ENCODE measurements at regions not wholly inside any gene's neighbourhood (a gene's known extent, or its start where the extent isn't known, plus 50 kb on each side); places are given as distances from the start of the nearest gene placed in this dataset.
"Not testable (repeated sequence)": the region's sequence is repeated elsewhere in the genome, so short reads cannot be mapped to it uniquely, and the experiment has no call there.

DNA sequence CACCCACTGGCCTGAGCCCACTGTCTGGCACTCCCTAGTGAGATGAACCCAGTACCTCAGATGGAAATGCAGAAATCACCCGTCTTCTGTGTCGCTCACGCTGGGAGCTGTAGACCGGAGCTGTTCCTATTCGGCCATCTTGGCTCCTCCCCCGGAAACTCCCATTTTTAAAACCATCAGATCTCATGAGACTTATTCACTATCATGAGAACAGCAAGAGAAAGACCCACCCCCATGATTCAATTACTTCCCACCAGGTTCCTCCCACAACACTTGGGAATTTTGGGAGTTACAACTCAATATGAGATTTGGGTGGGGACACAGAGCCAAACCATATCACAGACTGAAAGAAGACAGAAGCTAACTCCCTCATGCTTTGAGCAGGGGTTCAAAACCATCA is 134.5 kb downstream of the SLC39A8 start:
- H3K4me3 ChIP-seq (ENCODE audit: insufficient read depth, low read depth, low read length); H4K20me1 ChIP-seq (ENCODE audit: insufficient read depth, low read length); H3K9ac ChIP-seq (ENCODE audit: low read length); FAIRE-seq; H3K79me2 ChIP-seq (ENCODE audit: insufficient read depth, low read length); H3K9me3 ChIP-seq (ENCODE audit: insufficient read depth, low read depth, low read length); H3K27me3 ChIP-seq (ENCODE audit: insufficient read depth, low read length); H3K4me2 ChIP-seq (ENCODE audit: low read length); H3K36me3 Mint-ChIP-seq (ENCODE audit: low read depth, unreplicated experiment); H3K9me3 Mint-ChIP-seq (ENCODE audit: unreplicated experiment); H2AFZ ChIP-seq (ENCODE audit: low read depth, low read length); H3K36me3 ChIP-seq (ENCODE audit: insufficient read depth, low read length); H3K27ac ChIP-seq (ENCODE audit: low read depth, low read length); DNase-seq (ENCODE audit: low read depth); H3K4me3 Mint-ChIP-seq (ENCODE audit: unreplicated experiment); H3K4me1 ChIP-seq (ENCODE audit: insufficient read depth, low read length); H3K27ac Mint-ChIP-seq (ENCODE audit: unreplicated experiment); H3K4me1 Mint-ChIP-seq (ENCODE audit: low read depth, unreplicated experiment); H3K27me3 Mint-ChIP-seq (ENCODE audit: low read depth, unreplicated experiment): not testable (repeated sequence)

DNA sequence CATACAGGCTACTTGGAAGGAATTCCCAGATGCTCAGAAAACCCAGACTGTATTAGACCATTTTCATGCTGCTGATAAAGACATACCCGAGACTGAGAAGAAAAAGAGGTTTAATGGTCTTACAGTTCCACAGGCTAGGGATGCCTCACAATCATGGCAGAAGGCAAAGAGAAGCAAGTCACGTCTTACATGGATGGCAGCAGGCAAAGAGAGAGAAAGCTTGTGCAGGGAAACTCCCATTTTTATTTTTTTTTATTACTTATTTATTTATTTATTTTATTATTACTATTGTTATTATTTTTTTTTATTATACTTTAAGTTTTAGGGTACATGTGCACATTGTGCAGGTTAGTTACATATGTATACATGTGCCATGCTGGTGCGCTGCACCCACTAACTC is 140.6 kb downstream of the SLC39A8 start:
- H3K4me3 Mint-ChIP-seq (ENCODE audit: unreplicated experiment); H3K79me2 ChIP-seq (ENCODE audit: insufficient read depth, low read length); H3K36me3 Mint-ChIP-seq (ENCODE audit: low read depth, unreplicated experiment); H3K36me3 ChIP-seq (ENCODE audit: insufficient read depth, low read length); H3K27ac ChIP-seq (ENCODE audit: low read depth, low read length); FAIRE-seq; DNase-seq (ENCODE audit: low read depth); H3K27me3 Mint-ChIP-seq (ENCODE audit: low read depth, unreplicated experiment); H3K4me2 ChIP-seq (ENCODE audit: low read length); H2AFZ ChIP-seq (ENCODE audit: low read depth, low read length); H3K4me1 ChIP-seq (ENCODE audit: insufficient read depth, low read length); H3K27me3 ChIP-seq (ENCODE audit: insufficient read depth, low read length); H4K20me1 ChIP-seq (ENCODE audit: insufficient read depth, low read length); H3K9me3 ChIP-seq (ENCODE audit: insufficient read depth, low read depth, low read length); H3K4me3 ChIP-seq (ENCODE audit: insufficient read depth, low read depth, low read length); H3K9me3 Mint-ChIP-seq (ENCODE audit: unreplicated experiment); H3K27ac Mint-ChIP-seq (ENCODE audit: unreplicated experiment); H3K9ac ChIP-seq (ENCODE audit: low read length); H3K4me1 Mint-ChIP-seq (ENCODE audit: low read depth, unreplicated experiment): not testable (repeated sequence)

DNA sequence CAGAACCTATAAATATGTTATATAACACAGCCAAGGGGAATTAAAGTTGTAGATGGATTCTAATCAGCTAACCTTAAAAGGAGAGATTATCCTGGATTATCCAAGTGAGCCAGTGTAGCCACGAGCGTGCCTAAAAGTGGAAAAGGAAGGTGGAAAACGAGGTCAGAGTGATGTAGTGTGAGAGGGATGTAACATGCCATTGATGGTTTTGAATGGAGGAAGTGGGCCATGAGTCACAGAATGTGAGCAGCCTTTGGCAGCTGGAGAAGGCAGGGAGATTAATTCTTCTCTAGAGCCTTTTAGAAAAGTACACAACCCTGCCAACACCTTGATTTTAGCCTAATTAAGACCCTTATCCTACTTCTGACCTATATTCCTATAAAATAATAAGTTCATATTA is 149.1 kb downstream of the SLC39A8 start:
- Histone ChIP-seq H3K79me2 (ENCODE audit: insufficient read depth, low read length) (no peaks in the 10 kb centered on the region), H3K36me3 (ENCODE audit: insufficient read depth, low read length) (no peaks in the 10 kb centered on the region), H2AFZ (ENCODE audit: low read depth, low read length) (no peak overlapping the region), H3K27ac (ENCODE audit: low read depth, low read length) (no peak overlapping the region), H3K4me1 (ENCODE audit: insufficient read depth, low read length) (peaks cover 6% of the 10 kb centered on the region), H3K4me3 (ENCODE audit: insufficient read depth, low read depth, low read length) (no peak overlapping the region), H3K27me3 (ENCODE audit: insufficient read depth, low read length) (no peaks in the 10 kb centered on the region), H4K20me1 (ENCODE audit: insufficient read depth, low read length) (no peaks in the 10 kb centered on the region), H3K9me3 (ENCODE audit: insufficient read depth, low read depth, low read length) (no peaks in the 10 kb centered on the region), H3K4me2 (ENCODE audit: low read length) (no peak overlapping the region), H3K9ac (ENCODE audit: low read length) (no peak overlapping the region)
- H3K27me3 Mint-ChIP-seq (ENCODE audit: low read depth, unreplicated experiment): no peaks in the 10 kb centered on the region
- H3K4me3 Mint-ChIP-seq (ENCODE audit: unreplicated experiment): no peak overlapping the region
- H3K4me1 Mint-ChIP-seq (ENCODE audit: low read depth, unreplicated experiment): peaks cover 8% of the 10 kb centered on the region
- DNase-seq (ENCODE audit: low read depth) (peak; percentile 65), FAIRE-seq (no peak)
- TF ChIP-seq, protein P1, sequence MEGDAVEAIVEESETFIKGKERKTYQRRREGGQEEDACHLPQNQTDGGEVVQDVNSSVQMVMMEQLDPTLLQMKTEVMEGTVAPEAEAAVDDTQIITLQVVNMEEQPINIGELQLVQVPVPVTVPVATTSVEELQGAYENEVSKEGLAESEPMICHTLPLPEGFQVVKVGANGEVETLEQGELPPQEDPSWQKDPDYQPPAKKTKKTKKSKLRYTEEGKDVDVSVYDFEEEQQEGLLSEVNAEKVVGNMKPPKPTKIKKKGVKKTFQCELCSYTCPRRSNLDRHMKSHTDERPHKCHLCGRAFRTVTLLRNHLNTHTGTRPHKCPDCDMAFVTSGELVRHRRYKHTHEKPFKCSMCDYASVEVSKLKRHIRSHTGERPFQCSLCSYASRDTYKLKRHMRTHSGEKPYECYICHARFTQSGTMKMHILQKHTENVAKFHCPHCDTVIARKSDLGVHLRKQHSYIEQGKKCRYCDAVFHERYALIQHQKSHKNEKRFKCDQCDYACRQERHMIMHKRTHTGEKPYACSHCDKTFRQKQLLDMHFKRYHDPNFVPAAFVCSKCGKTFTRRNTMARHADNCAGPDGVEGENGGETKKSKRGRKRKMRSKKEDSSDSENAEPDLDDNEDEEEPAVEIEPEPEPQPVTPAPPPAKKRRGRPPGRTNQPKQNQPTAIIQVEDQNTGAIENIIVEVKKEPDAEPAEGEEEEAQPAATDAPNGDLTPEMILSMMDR (IDR thresholded peaks at IDR 0.05; ENCODE audit: insufficient read depth, low read depth, low read length): no peak
- no peak for TF ChIP-seq EZH2 (IDR thresholded peaks at IDR 0.05; ENCODE audit: insufficient read depth, low read length)
- no peak overlapping the region for H3K27ac Mint-ChIP-seq (ENCODE audit: unreplicated experiment)
- peaks cover 3% of the 10 kb centered on the region for H3K9me3 Mint-ChIP-seq (ENCODE audit: unreplicated experiment)
- H3K36me3 Mint-ChIP-seq (ENCODE audit: low read depth, unreplicated experiment): no peaks in the 10 kb centered on the region

DNA sequence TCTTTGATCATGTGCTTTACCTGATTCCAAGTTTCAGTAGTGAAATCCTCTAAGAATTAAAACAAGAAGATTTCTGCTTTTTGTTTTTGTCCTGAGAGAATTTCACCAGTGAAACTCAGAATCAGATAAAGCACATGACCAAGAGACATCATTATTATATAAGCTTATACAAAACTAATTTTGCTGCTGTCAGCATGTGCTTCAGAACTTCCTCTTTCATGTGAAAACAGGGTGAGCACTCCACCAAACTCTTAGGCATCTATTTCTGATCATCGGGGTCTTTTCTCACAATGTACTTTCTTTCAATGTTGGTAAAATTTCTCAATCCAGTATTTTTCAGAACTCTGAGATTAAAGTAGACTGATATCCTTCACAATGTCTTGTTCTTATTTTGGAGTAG is 152.1 kb downstream of the SLC39A8 start:
- H3K4me1 Mint-ChIP-seq (ENCODE audit: low read depth, unreplicated experiment): peaks cover 5% of the 10 kb centered on the region
- no peaks in the 10 kb centered on the region for H3K27me3 ChIP-seq (ENCODE audit: insufficient read depth, low read length)
- no peaks in the 10 kb centered on the region for H3K36me3 ChIP-seq (ENCODE audit: insufficient read depth, low read length)
- no peak for TF ChIP-seq EZH2 (IDR thresholded peaks at IDR 0.05; ENCODE audit: insufficient read depth, low read length)
- TF ChIP-seq, protein P1 (IDR thresholded peaks at IDR 0.05; ENCODE audit: insufficient read depth, low read depth, low read length): no peak
- no peaks in the 10 kb centered on the region for H3K27me3 Mint-ChIP-seq (ENCODE audit: low read depth, unreplicated experiment)
- no peaks in the 10 kb centered on the region for H3K36me3 Mint-ChIP-seq (ENCODE audit: low read depth, unreplicated experiment)
- H3K9ac ChIP-seq (ENCODE audit: low read length): no peak overlapping the region
- H3K9me3 Mint-ChIP-seq (ENCODE audit: unreplicated experiment): no peaks in the 10 kb centered on the region
- H3K4me3 ChIP-seq (ENCODE audit: insufficient read depth, low read depth, low read length): no peak overlapping the region
- FAIRE-seq (no peak), DNase-seq (ENCODE audit: low read depth) (no peak)
- H3K4me2 ChIP-seq (ENCODE audit: low read length): no peak overlapping the region
- no peak overlapping the region for H3K4me3 Mint-ChIP-seq (ENCODE audit: unreplicated experiment)
- H3K4me1 ChIP-seq (ENCODE audit: insufficient read depth, low read length): peaks cover 6% of the 10 kb centered on the region
- no peaks in the 10 kb centered on the region for H4K20me1 ChIP-seq (ENCODE audit: insufficient read depth, low read length)
- H3K9me3 ChIP-seq (ENCODE audit: insufficient read depth, low read depth, low read length): no peaks in the 10 kb centered on the region
- no peak overlapping the region for H3K27ac Mint-ChIP-seq (ENCODE audit: unreplicated experiment)
- no peak overlapping the region for H2AFZ ChIP-seq (ENCODE audit: low read depth, low read length)
- H3K79me2 ChIP-seq (ENCODE audit: insufficient read depth, low read length): no peaks in the 10 kb centered on the region
- H3K27ac ChIP-seq (ENCODE audit: low read depth, low read length): no peak overlapping the region

All from astrocyte (in vitro differentiated cells and primary cell).